ENCODE measurements at regions not wholly inside any gene's neighbourhood (a gene's known extent, or its start where the extent isn't known, plus 50 kb on each side); places are given as distances from the start of the nearest gene placed in this dataset.

DNA sequence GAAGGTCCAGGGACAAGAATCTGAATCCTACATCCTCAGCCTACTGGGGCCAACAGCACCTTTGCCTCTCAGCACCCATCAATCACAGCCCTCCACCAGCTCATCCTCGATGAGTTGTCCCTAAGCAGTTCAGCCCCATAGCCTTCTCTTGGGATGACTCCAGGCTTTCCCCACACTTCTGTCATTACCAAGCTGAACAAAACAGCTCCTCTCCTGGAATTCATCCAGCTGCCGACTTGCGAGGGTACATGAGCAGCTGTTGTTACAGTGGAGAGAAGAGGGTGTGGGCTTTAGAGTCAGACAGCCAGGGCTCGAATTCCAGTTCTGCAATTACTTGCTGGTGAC is 69.0 kb upstream of the THBS1 start:
- Histone ChIP-seq H3K27me3 (ENCODE audit: insufficient read depth) (no peaks in the 10 kb centered on the region), H3K4me3 (ENCODE audit: low read depth in 2 of 2, low read length in 1 of 2) (peak overlapping the region in 1 of 2 experiments; percentile 38; a peak in 1 of 4 replicates), H4K20me1 (ENCODE audit: insufficient read depth) (no peaks in the 10 kb centered on the region), H3K36me3 (replicated peaks in 1 of 2; ENCODE audit: control insufficient read depth in 1 of 2, insufficient read depth in 2 of 2, low read length in 1 of 2) (no peaks in the 10 kb centered on the region), H3F3A (replicated peaks; ENCODE audit: insufficient read depth) (peaks cover 5% of the 10 kb centered on the region), H3K27ac (ENCODE audit: low read depth in 2 of 2, low read length in 1 of 2) (peak overlapping the region in 1 of 2 experiments; percentile 60; a peak in 2 of 4 replicates), H3K79me2 (ENCODE audit: insufficient read depth) (no peaks in the 10 kb centered on the region), H2AFZ (ENCODE audit: low read depth) (peak overlapping the region; percentile 94), H3K9ac (peak overlapping the region; percentile 34; the same call in 1 of the 2 replicates), H3K9me3 (no peaks in the 10 kb centered on the region), H3K4me2 (peak overlapping the region; percentile 66), H3K4me1 (ENCODE audit: control insufficient read depth in 1 of 2, insufficient read depth in 2 of 2, low read depth in 1 of 2, low read length in 1 of 2) (peaks cover 5 to 6% of the 10 kb centered on the region in 2 experiments; a peak in 1 of 4 replicates), H3K9me2 (no peaks in the 10 kb centered on the region)
- 36% methylated on average over 4 of the region's 4 CpGs for WGBS (ENCODE audit: low lambda C conversion rate)
- ChIA-PET POLR2A (no interaction called here), CTCF (no interaction called here)
- TF ChIP-seq, protein P1, sequence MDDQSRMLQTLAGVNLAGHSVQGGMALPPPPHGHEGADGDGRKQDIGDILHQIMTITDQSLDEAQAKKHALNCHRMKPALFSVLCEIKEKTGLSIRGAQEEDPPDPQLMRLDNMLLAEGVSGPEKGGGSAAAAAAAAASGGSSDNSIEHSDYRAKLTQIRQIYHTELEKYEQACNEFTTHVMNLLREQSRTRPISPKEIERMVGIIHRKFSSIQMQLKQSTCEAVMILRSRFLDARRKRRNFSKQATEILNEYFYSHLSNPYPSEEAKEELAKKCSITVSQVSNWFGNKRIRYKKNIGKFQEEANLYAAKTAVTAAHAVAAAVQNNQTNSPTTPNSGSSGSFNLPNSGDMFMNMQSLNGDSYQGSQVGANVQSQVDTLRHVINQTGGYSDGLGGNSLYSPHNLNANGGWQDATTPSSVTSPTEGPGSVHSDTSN (IDR thresholded peaks at IDR 0.05): peak; percentile 57; the same call in 1 of the 2 replicates
- TF ChIP-seq, protein P2, sequence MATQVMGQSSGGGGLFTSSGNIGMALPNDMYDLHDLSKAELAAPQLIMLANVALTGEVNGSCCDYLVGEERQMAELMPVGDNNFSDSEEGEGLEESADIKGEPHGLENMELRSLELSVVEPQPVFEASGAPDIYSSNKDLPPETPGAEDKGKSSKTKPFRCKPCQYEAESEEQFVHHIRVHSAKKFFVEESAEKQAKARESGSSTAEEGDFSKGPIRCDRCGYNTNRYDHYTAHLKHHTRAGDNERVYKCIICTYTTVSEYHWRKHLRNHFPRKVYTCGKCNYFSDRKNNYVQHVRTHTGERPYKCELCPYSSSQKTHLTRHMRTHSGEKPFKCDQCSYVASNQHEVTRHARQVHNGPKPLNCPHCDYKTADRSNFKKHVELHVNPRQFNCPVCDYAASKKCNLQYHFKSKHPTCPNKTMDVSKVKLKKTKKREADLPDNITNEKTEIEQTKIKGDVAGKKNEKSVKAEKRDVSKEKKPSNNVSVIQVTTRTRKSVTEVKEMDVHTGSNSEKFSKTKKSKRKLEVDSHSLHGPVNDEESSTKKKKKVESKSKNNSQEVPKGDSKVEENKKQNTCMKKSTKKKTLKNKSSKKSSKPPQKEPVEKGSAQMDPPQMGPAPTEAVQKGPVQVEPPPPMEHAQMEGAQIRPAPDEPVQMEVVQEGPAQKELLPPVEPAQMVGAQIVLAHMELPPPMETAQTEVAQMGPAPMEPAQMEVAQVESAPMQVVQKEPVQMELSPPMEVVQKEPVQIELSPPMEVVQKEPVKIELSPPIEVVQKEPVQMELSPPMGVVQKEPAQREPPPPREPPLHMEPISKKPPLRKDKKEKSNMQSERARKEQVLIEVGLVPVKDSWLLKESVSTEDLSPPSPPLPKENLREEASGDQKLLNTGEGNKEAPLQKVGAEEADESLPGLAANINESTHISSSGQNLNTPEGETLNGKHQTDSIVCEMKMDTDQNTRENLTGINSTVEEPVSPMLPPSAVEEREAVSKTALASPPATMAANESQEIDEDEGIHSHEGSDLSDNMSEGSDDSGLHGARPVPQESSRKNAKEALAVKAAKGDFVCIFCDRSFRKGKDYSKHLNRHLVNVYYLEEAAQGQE (IDR thresholded peaks at IDR 0.05; ENCODE audit: low read depth, low read length): no peak
- peak; percentile 20; the same call in 1 of the 2 replicates for TF ChIP-seq TCF12 (IDR thresholded peaks at IDR 0.05)
- TF ChIP-seq ELF1 (IDR thresholded peaks at IDR 0.05): no peak
- peak; percentile 20; the same call in 1 of the 2 replicates for TF ChIP-seq NFIC (IDR thresholded peaks at IDR 0.05; ENCODE audit: borderline replicate concordance)
- no peak for TF ChIP-seq YY1 (IDR thresholded peaks at IDR 0.05; ENCODE audit: low read depth)
- DNase-seq: no peak

DNA sequence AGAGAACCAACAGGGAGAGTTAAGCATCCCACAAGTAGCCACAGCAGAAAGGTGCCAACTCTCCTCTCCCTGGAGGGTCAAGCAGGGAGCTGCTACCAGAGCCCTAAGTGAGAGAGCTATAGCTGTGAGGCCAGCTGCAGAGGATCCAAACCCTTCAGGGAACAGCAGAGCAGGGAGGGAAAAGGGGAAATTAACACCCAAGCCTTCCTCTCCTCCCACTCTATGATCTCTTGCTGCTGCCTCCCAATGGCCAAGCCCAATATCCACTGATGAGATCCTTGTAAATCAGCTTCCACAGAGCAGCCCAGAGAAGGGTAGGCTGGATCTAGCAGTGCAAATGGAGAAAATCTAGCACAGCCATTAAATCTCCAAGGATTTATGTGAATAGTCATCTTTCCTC is 68.2 kb upstream of the THBS1 start:
- H3K9ac ChIP-seq: no peak overlapping the region
- POLR2A ChIA-PET: no interaction called here
- no peak overlapping the region for H3K27ac ChIP-seq (ENCODE audit: low read depth in 2 of 2, low read length in 1 of 2)
- peaks cover 5% of the 10 kb centered on the region for H3F3A ChIP-seq (replicated peaks; ENCODE audit: insufficient read depth)
- CTCF ChIA-PET: interaction anchor here (1.0 to 1.7 kb wide), 4 partner anchors 9 to 813 kb away, joined by 3 to 4 read pairs (median 3); no protein-coding TSS in a partner anchor
- H2AFZ ChIP-seq (ENCODE audit: low read depth): no peak overlapping the region
- H3K9me3 ChIP-seq: no peaks in the 10 kb centered on the region
- H3K79me2 ChIP-seq (ENCODE audit: insufficient read depth): no peaks in the 10 kb centered on the region
- H3K9me2 ChIP-seq: no peaks in the 10 kb centered on the region
- peaks cover 5 to 6% of the 10 kb centered on the region in 2 experiments; a peak in 1 of 4 replicates for H3K4me1 ChIP-seq (ENCODE audit: control insufficient read depth in 1 of 2, insufficient read depth in 2 of 2, low read depth in 1 of 2, low read length in 1 of 2)
- no peak overlapping the region for H3K4me3 ChIP-seq (ENCODE audit: low read depth in 2 of 2, low read length in 1 of 2)
- TF ChIP-seq, protein P3, sequence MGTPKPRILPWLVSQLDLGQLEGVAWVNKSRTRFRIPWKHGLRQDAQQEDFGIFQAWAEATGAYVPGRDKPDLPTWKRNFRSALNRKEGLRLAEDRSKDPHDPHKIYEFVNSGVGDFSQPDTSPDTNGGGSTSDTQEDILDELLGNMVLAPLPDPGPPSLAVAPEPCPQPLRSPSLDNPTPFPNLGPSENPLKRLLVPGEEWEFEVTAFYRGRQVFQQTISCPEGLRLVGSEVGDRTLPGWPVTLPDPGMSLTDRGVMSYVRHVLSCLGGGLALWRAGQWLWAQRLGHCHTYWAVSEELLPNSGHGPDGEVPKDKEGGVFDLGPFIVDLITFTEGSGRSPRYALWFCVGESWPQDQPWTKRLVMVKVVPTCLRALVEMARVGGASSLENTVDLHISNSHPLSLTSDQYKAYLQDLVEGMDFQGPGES (IDR thresholded peaks at IDR 0.05; ENCODE audit: low read depth, low read length): no peak
- TF ChIP-seq MAX (IDR thresholded peaks at IDR 0.05; ENCODE audit: low read depth): no peak
- TF ChIP-seq SIN3A (IDR thresholded peaks at IDR 0.05; ENCODE audit: borderline replicate concordance, low read depth, low read length): no peak
- TF ChIP-seq, protein P1 (IDR thresholded peaks at IDR 0.05): no peak
- no peaks in the 10 kb centered on the region for H4K20me1 ChIP-seq (ENCODE audit: insufficient read depth)
- no peaks in the 10 kb centered on the region for H3K27me3 ChIP-seq (ENCODE audit: insufficient read depth)
- no peak overlapping the region for H3K4me2 ChIP-seq
- DNase-seq: no peak
- no peaks in the 10 kb centered on the region for H3K36me3 ChIP-seq (replicated peaks in 1 of 2; ENCODE audit: control insufficient read depth in 1 of 2, insufficient read depth in 2 of 2, low read length in 1 of 2)

Measured in SK-N-SH (cell line).